ENCODE measurements at regions not wholly inside any gene's neighbourhood (a gene's known extent, or its start where the extent isn't known, plus 50 kb on each side); places are given as distances from the start of the nearest gene placed in this dataset.

- H3K4me3 ChIP-seq = no peak overlapping the region
Observed at GRCh38 chrX:13518126-13518525, 51.3 kb upstream of the EGFL6 start.

GRCh38 chrX:13515211-13515930 is 54.0 kb upstream of the EGFL6 start:
- H3K9me3 ChIP-seq = no peaks in the 10 kb centered on the region
- no peak overlapping the region for H3K4me3 ChIP-seq
- no peaks in the 10 kb centered on the region for H3K27me3 ChIP-seq
- H3K27ac ChIP-seq = no peak overlapping the region
- WGBS = 77% methylated on average over 3 of the region's 3 CpGs
- no peak for DNase-seq (ENCODE audit: low spot score in 2 of 2)
- TF ChIP-seq, protein P1, sequence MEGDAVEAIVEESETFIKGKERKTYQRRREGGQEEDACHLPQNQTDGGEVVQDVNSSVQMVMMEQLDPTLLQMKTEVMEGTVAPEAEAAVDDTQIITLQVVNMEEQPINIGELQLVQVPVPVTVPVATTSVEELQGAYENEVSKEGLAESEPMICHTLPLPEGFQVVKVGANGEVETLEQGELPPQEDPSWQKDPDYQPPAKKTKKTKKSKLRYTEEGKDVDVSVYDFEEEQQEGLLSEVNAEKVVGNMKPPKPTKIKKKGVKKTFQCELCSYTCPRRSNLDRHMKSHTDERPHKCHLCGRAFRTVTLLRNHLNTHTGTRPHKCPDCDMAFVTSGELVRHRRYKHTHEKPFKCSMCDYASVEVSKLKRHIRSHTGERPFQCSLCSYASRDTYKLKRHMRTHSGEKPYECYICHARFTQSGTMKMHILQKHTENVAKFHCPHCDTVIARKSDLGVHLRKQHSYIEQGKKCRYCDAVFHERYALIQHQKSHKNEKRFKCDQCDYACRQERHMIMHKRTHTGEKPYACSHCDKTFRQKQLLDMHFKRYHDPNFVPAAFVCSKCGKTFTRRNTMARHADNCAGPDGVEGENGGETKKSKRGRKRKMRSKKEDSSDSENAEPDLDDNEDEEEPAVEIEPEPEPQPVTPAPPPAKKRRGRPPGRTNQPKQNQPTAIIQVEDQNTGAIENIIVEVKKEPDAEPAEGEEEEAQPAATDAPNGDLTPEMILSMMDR (IDR thresholded peaks at IDR 0.05) = no peak
- TF ChIP-seq POLR2AphosphoS5 (IDR thresholded peaks at IDR 0.05) (no peak), POLR2A (IDR thresholded peaks at IDR 0.05) (no peak), EP300 (IDR thresholded peaks at IDR 0.05) (no peak)
- no peaks in the 10 kb centered on the region for H3K36me3 ChIP-seq
- no peaks in the 10 kb centered on the region for H3K4me1 ChIP-seq

More at GRCh38 chrX:13518126-13518525, 51.3 kb upstream of the EGFL6 start:
- no peaks in the 10 kb centered on the region for H3K4me1 ChIP-seq
- TF ChIP-seq POLR2A (IDR thresholded peaks at IDR 0.05) (no peak), POLR2AphosphoS5 (IDR thresholded peaks at IDR 0.05) (no peak), EP300 (IDR thresholded peaks at IDR 0.05) (no peak)
- TF ChIP-seq, protein P1 (IDR thresholded peaks at IDR 0.05) = no peak
- H3K27ac ChIP-seq = no peak overlapping the region
- DNase-seq (ENCODE audit: low spot score in 2 of 2) = no peak
- no peaks in the 10 kb centered on the region for H3K36me3 ChIP-seq
- 83% methylated on average over 6 of the region's 6 CpGs for WGBS
- no peaks in the 10 kb centered on the region for H3K9me3 ChIP-seq
- no peaks in the 10 kb centered on the region for H3K27me3 ChIP-seq

DNA sequence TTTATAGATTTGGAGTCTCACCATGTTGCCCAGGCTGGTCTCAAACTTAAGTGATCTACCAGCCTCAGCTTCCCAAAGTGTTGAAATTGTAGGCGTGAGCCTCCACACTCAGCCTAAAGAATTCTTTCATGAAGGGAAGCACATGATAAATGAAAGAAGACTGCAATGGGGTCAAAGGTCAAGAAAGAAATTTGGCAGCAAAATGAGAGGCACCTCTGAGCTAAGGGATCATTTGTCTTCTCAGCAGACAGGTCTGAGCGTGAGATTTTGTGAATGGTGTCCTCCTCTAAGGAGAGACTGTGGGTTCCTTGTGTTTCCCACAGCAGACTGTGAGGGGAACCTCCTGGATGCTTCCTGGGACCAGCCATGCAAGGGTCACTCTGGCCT is 57.5 kb upstream of the EGFL6 start:
- 70% methylated on average over 2 of the region's 2 CpGs for WGBS
- Histone ChIP-seq H3K27me3 (no peaks in the 10 kb centered on the region), H3K36me3 (no peaks in the 10 kb centered on the region), H3K4me3 (no peak overlapping the region), H3K9me3 (no peaks in the 10 kb centered on the region), H3K27ac (no peak overlapping the region), H3K4me1 (no peaks in the 10 kb centered on the region)
- TF ChIP-seq EP300 (IDR thresholded peaks at IDR 0.05) (no peak), POLR2AphosphoS5 (IDR thresholded peaks at IDR 0.05) (no peak), POLR2A (IDR thresholded peaks at IDR 0.05) (no peak)
- TF ChIP-seq, protein P1 (IDR thresholded peaks at IDR 0.05) = no peak
- DNase-seq (ENCODE audit: low spot score in 2 of 2) = no peak

GRCh38 chrX:13511241-13511943 is 58.0 kb upstream of the EGFL6 start:
- H3K4me3 ChIP-seq = no peak overlapping the region

GRCh38 chrX:13507893-13508292 is 61.5 kb upstream of the EGFL6 start:
- TF ChIP-seq POLR2A (IDR thresholded peaks at IDR 0.05) (no peak), POLR2AphosphoS5 (IDR thresholded peaks at IDR 0.05) (no peak), EP300 (IDR thresholded peaks at IDR 0.05) (no peak)
- TF ChIP-seq, protein P1 (IDR thresholded peaks at IDR 0.05) = no peak
- DNase-seq (ENCODE audit: low spot score in 2 of 2) = no peak
- Histone ChIP-seq H3K27ac (no peak overlapping the region), H3K27me3 (no peaks in the 10 kb centered on the region), H3K9me3 (no peaks in the 10 kb centered on the region), H3K4me3 (no peak overlapping the region), H3K4me1 (no peaks in the 10 kb centered on the region), H3K36me3 (no peaks in the 10 kb centered on the region)
- WGBS = 78% methylated on average over 2 of the region's 2 CpGs

More at GRCh38 chrX:13511241-13511943, 58.0 kb upstream of the EGFL6 start:
- H3K4me1 ChIP-seq = no peaks in the 10 kb centered on the region
- H3K27me3 ChIP-seq = no peaks in the 10 kb centered on the region
- H3K9me3 ChIP-seq = no peaks in the 10 kb centered on the region
- no peaks in the 10 kb centered on the region for H3K36me3 ChIP-seq
- no peak overlapping the region for H3K27ac ChIP-seq
- TF ChIP-seq EP300 (IDR thresholded peaks at IDR 0.05) (no peak), POLR2A (IDR thresholded peaks at IDR 0.05) (no peak), POLR2AphosphoS5 (IDR thresholded peaks at IDR 0.05) (no peak)
- TF ChIP-seq, protein P1 (IDR thresholded peaks at IDR 0.05) = no peak
- DNase-seq (ENCODE audit: low spot score in 2 of 2) = no peak
- WGBS = 97% methylated on average over 1 of the region's 1 CpG
